ENCODE measurements at regions not wholly inside any gene's neighbourhood (a gene's known extent, or its start where the extent isn't known, plus 50 kb on each side); places are given as distances from the start of the nearest gene placed in this dataset.
"Not testable (repeated sequence)": the region's sequence is repeated elsewhere in the genome, so short reads cannot be mapped to it uniquely, and the experiment has no call there.

DNA sequence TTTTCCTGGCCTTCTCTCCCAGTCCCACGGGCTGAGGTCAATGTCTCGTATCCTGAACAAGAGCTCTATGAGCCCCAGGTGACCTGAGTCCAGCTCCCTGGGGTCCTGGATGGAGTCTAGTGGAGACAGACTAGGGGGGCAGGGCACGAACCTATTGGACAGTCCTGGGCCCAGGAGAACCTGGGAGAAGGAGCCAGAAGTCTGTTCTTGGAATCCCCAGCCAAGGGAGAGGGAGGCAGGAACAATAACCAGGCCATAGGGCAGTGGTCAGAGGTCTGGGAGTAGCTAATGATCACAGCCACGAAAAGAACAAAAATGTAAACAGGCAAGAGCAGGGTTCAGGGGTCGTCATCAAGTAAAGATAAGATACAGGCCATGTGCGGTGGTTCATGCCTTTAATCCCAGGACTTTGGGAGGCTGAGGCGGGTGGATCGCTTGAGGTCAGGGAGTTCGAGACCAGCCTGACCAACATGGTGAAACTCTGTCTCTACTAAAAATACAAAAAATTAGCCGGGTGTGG, 60.8 kb downstream of the COPRS start:
- DNase-seq (ENCODE audit: low spot score): no peak

DNA sequence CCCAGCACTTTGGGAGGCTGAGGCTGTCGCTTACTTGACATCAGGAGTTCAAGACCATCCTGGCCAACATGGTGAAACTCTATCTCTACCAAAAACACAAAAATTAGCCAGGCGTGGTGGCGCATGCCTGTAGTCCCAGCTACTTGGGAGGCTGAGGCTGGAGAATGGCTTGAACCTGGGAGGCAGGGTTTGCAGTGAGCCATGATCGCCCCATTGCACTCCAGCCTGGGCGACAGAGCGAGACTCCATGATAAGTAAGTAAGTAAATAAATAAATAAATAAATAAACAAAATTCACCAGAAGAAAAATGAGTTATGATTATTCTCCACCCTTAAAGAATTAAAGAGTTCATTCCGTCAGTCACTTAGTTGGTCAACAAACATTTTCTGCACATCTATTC, 63.1 kb downstream of the COPRS start:
- not testable (repeated sequence) for DNase-seq (ENCODE audit: low spot score)

DNA sequence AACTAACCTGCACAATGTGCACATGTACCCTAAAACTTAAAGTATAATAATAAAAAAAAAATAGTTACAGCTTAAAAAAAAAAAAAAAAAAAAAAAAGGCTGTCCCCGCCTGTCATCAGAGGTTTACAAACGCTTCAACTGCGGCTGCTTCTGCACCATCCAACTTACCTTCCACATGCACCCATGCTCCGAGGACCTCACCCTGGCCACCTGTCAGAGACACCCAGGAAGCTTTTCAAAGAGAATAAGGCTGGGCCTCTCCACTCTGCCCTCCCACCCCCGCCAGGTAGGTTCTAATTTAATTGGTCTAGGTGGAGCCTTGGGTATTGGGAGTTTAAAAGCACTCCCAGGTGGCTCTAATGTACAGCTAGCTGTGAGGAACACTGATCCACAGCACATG, 64.9 kb downstream of the COPRS start:
- no peak for DNase-seq (ENCODE audit: low spot score)

DNA sequence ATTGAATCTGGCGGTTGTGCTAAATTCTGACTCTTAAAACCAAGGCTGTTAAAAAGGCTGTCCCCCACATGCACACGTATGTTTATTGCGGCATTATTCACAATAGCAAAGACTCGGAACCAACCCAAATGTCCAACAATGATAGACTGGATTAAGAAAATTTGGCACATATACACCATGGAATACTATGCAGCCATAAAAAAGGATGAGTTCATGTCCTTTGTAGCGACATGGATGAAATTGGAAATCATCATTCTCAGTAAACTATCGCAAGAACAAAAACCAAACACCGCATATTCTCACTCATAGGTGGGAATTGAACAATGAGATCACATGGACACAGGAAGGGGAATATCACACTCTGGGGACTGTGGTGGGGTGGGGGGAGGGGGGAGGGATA, 65.4 kb downstream of the COPRS start:
- DNase-seq (ENCODE audit: low spot score): not testable (repeated sequence)

DNA sequence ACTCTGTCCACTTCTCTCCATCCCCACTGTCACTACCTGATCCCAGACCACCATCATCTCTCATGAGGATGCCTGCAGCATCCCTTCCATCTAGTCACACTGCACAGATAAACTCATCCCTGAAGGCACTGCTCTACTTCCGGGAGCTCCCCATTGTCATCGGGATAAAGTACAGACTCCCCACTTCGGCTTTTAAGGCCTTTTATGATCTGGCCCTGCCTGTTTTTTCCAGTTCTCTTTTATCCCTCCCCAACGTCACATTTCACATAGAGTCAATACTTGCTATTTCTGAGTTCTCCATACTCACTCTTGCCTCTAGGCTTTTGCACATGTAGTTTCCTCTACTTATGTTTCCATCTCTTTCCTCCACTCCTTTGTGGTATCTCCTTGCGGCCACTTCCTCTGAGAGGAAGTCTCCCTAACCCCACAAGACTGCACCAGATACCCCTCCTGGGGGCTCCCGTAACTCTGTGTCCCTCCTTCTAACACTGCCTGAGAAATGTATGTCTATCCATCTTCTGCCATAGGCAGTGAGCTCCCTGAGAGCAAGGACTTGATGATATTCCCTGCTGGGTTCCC, 66.9 kb downstream of the COPRS start:
- DNase-seq (ENCODE audit: low spot score): no peak

DNA sequence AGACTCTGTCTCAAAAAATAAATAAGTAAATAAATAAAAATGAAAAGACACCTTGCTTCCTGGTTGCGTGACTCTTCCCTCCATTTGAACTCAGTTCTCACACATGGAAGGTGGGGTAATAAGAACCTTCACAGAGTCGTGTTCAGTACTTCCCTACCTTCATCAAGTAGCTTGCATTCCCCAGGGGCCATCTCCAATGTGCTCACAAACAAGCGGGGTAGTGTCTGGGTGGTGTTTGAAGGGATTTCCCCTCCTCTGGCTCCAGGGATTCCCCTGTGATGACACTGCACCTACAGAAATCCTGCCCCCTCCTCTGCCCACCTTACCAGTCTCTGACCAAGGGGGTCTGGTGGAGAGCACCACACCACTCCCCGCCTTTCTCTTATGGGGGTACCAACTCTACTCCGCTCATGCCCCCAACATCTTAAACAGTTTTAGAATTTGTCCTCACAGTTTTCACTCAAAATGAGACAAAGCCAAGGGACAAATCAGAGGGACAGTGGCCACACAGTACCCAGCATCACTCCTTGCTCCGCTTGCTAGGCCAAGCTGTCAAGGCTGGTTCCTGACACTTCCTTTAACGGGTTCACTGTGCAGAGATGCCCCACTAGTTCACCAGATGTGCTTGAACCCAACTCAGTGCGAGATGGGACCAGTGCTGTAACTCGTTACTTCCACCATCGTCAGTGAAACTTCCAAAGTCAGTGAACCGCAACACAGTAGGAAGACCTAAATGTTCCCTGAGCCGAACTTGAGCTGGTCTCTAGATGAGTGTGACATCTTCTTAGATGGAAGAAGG, 69.1 kb downstream of the COPRS start:
- no peak for DNase-seq (ENCODE audit: low spot score)

DNA sequence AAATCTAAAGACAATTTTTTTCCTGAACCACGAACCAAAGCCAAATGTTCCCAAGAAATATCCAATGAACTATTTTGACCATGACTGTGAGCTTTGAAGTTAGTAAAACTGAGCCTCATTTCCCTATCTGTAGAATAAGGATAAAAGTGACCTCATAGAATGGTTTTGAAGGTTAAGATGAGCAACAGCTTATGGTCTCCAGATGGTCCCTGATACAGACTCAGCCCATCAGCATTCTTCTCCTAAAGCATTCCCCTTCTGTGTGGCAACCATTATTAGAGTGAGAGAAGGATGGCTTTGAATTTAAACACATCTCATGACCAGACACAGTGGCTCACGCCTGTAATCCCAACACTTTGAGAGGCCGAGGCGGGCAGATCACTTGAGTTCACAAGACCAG, 70.1 kb downstream of the COPRS start:
- no peak for DNase-seq (ENCODE audit: low spot score)

DNA sequence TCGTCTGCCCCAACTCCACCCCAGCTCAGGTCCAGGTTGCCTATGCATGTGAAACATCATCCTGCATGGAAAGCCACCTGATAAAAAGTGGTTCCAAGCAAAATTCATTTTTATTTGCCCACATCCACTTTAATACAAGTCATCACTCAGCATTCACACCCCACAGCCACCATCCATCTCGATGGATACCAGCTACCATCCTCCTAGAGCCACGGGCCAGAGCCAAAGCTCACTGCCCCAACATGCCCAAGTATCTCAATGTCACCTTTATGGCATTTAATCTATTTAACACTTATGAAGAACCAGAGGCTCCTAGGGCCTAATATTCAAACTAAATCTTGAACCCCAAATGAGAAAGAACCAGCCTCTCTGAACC, 70.5 kb downstream of the COPRS start:
- no peak for DNase-seq (ENCODE audit: low spot score)

DNA sequence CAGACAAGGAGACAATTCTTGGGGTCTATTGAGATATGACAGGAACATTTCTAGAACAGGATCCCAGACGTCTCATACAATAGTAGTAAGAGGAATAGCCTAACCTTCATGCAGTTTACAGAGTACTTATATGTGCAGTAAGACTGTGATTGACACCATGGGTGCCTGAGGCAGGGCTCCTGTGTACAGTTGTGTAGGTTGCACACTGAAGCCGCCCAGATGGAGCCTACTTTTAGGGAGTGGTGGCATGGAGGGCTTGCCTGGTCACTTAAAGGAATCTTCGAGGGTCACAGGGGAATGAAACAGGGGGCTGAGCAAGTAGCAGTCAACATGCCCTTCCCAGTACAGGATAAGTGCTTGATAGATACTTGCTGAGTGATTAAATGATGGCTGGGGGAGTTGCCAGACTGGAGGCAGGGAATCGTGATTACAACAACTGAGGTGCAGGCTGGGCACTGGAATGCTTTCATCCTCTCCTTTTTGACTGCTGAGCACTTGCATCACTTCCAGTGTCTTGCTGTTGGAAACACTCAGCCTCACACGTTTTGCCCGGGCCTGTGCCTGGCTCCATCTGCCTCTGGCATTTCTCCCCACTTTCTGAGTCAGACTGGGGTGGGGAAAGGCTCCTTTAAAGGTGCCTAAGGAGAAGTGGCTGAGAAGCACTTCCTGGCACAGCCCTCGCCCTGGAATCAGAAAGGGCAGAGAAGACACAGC, 71.0 kb downstream of the COPRS start:
- DNase-seq (ENCODE audit: low spot score): peak; percentile 71

DNA sequence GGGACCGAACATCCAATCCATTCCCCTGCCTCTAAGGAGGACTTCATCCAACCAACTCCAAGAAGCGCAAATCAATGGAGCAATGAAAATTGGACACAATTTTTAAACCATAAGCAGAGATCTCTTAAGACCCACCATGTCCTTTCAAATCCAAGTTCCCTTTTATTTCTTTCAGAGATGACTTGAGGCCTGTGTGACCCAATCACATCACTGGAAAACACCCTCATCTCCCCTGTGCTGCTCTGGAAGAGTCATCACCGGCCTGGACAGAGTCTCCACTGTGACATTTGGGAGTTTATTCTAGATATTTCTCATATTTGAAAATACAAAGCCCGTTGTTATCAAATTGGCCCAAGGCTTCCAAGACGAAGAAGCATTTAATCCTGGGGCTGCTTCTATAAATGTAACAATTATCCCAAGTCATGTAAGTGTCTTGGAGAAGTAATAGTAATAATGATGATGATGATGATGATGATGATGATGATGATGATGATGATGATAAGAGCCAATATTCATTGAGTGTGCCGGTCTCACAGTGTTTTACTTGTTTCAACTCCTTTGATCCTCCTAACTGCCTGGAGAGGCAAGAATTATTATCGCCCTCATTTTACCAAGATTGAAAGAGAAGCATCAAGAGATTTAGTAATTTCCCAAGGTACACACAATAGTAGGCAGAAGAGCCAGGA, 72.1 kb downstream of the COPRS start:
- no peak for DNase-seq (ENCODE audit: low spot score)

DNA sequence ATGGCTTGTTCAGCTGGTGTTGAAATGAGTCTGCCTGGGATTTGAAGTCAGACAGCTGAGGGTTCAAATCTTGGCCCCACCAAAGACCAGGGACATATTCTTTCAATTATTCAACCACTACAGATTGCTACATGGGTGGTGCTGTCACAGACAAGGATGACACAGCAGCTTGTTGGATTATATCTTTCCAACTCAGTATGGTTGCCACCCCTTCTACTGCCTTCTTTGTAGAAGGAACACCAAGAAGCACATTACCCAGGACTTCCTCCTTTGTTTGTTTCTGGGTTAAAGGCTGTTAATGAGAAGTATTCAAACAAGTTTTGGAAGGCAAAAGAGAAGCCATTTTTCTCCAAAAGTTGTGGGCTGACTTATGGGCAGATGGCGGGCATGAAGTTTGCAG, 78.6 kb downstream of the COPRS start:
- no peak for DNase-seq (ENCODE audit: low spot score)

DNA sequence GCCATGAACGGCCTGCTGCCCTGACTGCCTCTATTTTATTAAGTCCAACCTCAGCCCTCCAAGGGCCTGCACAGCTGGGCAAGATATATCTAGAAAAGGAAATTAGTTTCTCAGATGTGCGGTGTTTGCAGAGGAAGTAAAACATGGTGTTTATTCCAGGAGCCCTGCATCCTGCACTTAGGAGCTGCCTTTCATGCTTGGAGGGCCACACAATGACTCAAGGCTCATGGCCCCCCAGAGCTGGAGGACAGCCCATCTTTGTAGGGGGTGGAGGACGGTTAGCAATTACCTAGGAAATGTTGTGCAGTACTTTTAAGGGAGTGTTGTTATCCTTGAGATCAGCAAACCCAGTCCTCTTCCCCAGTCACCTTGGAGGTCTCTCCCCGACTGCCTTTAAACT, 80.5 kb downstream of the COPRS start:
- DNase-seq (ENCODE audit: low spot score): no peak

DNA sequence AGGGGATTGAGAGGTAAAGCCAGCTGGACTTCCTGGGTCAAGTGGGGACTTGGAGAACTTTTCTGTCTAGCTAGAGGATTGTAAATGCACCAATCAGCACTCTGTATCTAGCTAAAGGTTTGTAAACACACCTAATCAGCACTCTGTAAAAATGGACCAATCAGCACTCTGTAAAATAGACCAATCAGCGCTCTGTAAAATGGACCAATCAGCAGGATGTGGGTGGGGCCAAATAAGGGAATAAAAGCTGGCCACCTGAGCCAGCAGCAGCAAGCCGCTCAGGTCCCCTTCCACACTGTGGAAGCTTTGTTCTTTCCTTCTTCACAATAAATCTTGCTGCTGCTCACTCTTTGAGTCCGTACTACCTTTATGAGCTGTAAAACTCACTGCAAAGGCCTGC, 87.7 kb downstream of the COPRS start:
- DNase-seq (ENCODE audit: low spot score): not testable (repeated sequence)

DNA sequence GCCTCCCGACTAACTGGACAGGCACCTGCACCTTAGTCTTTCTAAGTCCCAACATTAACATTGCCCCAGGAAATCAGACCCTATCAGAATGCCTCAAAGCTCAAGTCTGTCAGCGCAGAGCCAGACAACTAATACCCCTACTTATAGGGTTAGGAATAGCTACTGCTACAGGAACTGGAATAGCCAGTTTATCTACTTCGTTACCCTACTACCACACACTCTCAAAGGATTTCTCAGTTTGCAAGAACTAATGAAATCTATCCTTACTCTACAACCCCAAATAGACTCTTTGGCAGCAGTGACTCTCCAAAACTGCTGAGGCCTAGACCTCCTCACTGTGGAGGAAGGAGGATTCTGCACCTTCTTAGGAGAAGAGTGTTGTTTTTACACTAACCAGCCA, 88.5 kb downstream of the COPRS start:
- DNase-seq (ENCODE audit: low spot score): not testable (repeated sequence)

DNA sequence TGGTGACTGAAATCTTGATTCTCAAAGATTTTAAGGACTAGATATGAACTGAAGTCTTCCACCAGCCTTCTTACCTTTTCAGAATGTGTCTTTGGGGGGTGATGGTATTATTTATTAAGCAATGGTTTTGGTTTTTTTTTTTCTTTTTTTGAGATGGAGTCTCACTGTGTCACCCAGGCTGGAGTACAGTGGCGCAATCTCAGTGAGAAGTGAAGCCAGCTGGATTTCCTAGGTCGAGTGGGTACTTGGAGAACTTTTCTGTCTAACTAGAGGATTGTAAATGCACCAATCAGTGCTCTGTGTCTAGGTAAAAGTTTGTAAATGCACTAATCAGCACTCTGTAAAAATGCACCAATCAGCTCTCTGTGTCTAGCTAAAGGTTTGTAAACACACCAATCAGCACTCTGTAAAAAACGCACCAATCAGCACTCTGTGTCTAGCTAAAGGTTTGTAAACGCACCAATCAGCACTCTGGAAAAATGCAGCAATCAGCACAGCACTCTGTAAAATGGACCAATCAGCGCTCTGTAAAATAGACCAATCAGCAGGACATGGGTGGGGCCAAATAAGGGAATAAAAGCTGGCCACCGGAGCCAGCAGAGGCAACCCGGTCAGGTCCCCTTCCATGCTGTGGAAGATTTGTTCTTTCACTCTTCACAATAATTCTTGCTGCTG, 97.1 kb downstream of the COPRS start:
- not testable (repeated sequence) for DNase-seq (ENCODE audit: low spot score)

DNA sequence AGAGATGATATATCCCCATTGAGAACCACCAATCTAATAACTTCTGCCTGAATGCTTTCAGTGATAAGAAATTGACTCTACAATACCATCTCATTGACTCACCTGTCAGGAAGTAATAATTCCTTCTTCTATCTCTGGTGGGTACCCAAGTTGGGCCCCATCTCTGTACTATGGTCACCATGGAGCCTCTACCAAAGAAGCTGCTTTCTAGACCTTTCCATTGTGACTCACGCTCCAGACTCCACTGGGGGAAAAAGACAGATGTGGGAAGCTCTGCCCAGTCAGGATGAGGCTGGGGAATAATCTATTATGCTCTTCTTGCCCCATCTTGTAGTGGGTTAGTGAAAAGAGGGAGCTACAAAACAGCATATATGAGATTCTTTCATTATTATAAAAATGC, 100.4 kb downstream of the COPRS start:
- no peak for DNase-seq (ENCODE audit: low spot score)

DNA sequence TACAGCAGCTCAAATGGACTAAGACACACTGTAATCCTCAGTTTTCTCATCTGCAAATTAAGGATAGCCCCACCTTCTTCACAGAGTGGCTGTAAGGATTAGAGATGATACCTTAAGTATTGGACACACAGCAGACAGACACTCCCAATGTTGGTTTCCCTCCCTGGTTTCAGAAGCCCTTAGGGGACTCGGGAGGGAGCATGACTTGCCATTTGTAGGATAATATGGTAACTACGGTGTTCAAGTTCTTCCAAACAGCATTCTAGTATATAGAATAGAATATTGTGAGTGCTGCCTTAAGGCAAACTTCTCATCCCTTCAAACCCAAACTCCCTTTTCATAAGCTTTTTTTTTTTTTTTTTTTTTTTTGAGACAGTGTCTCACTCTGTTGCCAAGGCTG, 101.9 kb downstream of the COPRS start:
- no peak for DNase-seq (ENCODE audit: low spot score)

DNA sequence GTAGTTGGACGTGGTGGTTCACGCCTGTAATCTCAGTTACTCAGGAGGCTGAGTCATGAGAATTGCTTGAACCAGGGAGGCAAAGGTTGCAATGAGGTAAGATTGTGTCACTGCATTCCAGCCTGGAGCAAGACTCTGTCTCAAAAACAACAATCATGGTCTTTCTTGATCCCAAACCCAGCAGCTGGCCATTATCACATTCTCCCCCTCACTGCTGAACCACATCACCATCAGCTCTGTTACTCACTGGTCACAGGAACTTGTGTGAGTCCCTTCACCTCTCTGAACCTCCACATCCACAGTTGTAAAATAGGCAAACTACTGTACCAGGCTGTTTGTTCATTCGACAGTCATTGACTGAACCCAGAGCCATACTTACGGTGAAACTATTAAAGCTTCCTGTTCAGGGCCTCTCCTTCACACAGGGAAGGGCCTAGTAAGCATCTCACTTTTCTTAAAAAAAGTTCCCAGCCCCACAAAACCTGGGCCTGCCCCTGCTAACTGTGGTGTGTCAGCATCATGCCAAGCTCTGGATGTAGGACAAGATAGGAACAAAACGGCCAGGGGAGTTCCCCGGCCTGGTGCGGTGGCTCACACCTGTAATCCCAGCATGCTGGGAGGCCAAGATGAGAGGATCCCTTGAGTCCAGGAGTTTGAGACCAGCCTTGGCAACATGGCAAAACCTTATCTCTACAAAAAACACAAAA, 104.7 kb downstream of the COPRS start:
- no peak for DNase-seq (ENCODE audit: low spot score)

DNA sequence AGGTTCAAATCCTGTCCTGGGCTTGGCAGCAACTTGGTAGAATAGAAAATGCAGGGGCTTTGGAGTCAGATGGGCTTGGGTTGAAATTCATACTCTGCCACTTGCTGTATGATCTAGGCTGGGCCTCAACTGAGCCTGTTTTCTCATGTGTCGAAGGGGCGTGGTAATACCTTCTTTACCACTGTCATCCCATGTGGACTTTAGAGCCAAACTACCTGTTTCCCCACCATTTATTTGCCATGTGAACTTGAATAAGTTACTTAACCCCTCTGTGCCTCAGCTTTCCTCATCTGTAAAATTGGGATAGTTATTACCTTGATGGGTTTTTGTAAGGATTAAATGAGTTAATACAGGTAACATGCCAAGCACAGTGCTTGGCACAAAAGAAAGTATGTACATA, 106.0 kb downstream of the COPRS start:
- no peak for DNase-seq (ENCODE audit: low spot score)

DNA sequence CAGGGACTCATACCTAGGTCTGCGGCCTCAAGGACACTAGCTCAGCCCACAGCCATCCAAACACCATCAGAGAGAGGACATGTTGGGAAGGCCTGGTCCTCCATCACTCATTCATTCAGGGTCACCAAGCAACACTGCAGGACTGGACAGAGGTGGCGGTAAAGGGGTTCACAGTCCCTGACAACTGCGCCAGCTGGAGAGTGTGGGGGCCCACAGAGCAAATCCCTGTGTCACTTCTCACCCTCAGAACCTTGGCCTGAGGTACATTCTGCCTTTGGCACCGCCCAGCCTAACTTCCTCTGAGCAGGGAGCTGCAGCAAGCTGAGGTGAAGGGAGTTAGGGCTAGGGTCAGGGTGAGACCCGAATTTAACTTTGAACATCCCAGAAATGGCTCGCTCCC, 106.5 kb downstream of the COPRS start:
- DNase-seq (ENCODE audit: low spot score): no peak

DNA sequence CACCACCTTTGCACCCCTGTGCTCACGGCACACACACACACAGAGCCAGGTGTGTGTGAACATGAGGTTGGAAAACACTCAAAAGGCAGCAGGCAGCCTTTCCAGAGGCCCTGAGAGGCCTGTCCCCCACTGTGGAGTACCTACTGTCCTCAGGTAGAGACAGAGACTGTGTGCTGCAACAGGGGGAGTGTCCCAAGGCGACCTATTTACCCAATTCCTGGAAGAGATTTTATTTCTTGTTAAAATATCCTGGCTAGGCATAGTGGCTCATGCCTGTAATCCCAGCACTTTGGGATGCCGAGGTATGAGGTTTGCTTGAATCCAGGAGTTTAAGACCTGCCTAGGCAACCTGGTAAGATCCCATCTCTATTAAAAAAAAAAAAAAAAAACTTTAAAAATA, 108.5 kb downstream of the COPRS start:
- DNase-seq (ENCODE audit: low spot score): no peak

Data from LoVo (cell line).